ENCODE measurements at regions not wholly inside any gene's neighbourhood (a gene's known extent, or its start where the extent isn't known, plus 50 kb on each side); places are given as distances from the start of the nearest gene placed in this dataset.

GRCh38 chr1:173295995-173296394 is 88.9 kb upstream of the TNFSF4 start:
- TF ChIP-seq POLR2A (IDR thresholded peaks at IDR 0.05; ENCODE audit: low read depth) (no peak), POLR2AphosphoS5 (IDR thresholded peaks at IDR 0.05) (no peak), CTCF (IDR thresholded peaks at IDR 0.05) (no peak)
